ENCODE measurements at regions not wholly inside any gene's neighbourhood (a gene's known extent, or its start where the extent isn't known, plus 50 kb on each side); places are given as distances from the start of the nearest gene placed in this dataset.
"Not testable (repeated sequence)": the region's sequence is repeated elsewhere in the genome, so short reads cannot be mapped to it uniquely, and the experiment has no call there.

DNA sequence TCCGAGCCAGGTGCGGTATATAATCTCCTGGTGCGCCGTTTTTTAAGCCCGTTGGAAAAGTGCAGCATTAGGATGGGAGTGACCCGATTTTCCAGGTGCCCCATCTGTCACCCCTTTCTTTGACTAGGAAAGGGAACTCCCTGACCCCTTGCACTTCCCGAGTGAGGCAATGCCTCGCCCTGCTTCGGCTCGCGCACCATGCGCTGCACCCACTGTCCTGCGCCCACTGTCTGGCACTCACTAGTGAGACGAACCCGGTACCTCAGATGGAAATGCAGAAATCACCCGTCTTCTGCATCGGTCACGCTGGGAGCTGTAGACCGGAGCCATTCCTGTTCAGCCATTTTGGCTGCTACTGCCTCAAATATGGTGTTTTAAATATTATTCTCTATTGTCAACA, 198.0 kb downstream of the MEIS1 start:
- FAIRE-seq, result not testable (repeated sequence)

DNA sequence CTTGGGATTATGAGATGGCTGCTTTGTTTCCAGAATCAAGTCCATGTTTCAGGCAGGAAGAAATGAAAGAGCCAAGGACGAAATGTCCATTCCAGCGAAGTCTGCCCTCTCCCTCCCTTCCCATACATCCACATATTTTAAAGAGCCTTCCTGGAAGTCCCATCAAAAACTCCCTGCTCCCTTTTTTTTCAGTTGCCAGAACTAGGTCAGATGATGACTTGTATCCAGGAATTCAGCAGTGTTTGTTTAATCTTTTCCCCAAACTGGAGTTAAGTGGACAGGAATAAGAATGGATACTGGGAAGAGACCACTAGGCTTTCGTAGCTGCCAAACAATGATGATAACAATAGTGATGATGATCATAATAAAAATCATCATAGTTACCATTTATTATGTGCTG, 198.7 kb downstream of the MEIS1 start:
- no peak for FAIRE-seq

- FAIRE-seq, result no peak
These were observed 199.9 kb downstream of the MEIS1 start for GRCh38 chr2:66634784-66635183.

DNA sequence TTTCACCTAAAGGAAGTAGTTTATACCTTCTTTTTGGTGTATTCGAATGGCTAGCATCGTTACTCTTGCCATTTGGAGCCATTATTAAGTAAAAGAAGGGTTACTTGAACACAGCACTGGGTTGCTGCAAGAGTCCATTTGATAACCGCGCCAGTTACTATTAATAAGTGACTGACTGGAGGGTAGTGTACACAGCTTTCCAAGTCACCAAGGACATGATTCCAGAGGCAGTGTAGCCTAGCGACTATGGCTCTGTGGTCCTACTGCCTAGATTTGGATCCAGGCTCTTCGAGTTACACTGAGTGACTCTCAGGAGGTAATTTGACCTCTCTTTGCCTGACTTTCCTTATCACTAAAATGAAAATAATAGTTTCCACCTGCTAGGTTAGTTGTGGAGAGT, 206.8 kb downstream of the MEIS1 start:
- no peak for FAIRE-seq

DNA sequence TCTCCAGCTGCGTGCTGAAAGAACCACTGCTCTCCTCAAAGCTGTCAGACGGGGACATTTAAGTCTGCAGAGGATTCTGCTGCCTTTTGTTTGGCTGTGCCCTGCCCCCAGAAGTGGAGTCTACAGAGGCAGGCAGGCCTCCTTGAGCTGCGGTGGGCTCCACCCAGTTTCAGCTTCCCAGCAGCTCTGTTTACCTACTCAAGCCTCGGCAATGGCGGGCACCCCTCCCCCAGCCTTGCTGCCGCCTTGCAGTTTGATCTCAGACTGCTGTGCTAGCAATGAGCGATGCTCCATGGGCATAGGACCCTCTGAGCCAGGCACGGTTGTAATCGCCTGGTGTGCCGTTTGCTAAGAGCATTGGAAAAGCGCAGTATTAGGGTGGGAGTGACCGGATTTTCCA, 213.2 kb downstream of the MEIS1 start:
- not testable (repeated sequence) for FAIRE-seq

DNA sequence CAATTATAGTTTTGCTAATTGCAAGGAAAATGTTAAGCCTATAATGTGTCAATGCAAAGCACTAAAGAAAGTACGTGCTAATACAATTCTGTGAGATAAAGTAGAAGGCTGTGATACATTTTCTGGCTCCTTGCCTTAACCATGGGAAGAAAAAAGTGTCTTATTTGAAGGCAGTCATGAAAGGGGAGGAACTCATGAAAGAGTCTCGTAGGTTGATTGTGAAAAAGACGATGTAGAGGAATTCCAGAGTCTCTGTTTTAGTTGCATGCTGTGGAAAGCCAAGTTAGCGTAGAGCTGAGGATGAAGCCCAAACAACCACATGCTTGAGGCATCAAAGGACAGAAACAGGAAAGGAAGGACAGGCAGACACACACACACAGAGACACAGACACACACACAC, 214.1 kb downstream of the MEIS1 start:
- FAIRE-seq, result no peak

DNA sequence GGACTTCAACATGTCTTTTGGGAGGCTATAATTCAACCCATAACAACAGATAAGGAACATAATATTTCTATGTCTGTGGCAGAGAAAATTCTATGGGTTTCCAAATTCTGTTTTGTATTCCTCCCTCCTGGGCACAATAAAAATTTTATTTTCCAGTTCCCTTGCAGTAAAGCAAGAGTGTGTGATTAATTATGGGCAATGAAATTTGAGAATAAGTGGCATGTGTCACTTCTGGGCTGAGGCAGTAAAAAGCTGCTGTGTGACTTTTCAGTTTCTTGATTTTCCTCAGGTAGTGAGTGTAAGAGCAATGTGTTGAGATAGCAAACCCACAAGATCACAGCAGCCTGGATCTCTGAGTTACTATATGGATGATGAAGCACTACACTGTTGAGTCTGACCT, 216.4 kb downstream of the MEIS1 start:
- no peak for FAIRE-seq

GRCh38 chr2:66660804-66661203, 225.9 kb downstream of the MEIS1 start:
- FAIRE-seq, result no peak

DNA sequence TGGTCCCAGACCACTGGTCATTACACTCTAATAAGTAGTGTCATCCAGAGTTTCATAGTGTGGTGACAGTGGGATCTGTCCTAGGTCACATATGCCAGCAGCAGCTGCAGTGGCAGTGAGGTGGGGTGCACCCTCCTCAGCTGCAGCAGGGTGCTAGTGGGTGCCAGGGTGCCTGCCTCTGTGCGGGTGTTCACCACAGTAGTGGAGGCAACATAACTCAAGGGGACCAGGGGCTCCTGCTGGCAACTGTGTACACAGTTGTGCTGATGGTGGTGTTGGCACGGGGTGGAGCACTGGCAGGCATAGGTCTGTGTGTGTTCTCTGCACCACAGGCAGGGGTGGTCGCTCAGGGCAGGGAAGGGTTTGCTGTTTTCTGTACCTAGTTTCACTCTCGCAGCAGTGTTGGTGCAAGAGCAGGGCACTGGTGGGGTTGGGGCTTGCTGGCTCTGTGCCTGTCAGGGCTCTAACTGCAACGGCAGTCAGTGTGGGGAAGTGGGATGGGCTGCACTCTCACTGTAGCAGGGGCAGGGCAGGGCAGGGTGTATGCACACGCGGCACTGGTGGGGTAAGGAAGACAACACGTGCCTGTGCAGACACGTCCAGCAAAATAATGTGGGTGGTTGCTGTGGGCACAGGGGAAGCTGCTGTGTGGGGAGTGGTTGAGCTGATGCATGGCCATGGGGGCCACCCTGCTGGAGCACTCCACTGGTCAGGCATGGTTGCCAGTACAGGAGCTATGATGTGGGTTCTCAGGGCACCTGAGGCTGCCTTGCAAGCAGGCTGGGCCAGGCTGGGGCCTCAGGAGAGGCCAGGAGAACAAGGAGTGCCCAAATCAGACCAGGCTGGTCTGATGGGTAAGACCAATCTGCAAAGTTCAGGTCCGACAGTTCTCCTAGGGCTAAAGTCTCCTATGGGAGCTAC, 226.6 kb downstream of the MEIS1 start:
- FAIRE-seq, result no peak

DNA sequence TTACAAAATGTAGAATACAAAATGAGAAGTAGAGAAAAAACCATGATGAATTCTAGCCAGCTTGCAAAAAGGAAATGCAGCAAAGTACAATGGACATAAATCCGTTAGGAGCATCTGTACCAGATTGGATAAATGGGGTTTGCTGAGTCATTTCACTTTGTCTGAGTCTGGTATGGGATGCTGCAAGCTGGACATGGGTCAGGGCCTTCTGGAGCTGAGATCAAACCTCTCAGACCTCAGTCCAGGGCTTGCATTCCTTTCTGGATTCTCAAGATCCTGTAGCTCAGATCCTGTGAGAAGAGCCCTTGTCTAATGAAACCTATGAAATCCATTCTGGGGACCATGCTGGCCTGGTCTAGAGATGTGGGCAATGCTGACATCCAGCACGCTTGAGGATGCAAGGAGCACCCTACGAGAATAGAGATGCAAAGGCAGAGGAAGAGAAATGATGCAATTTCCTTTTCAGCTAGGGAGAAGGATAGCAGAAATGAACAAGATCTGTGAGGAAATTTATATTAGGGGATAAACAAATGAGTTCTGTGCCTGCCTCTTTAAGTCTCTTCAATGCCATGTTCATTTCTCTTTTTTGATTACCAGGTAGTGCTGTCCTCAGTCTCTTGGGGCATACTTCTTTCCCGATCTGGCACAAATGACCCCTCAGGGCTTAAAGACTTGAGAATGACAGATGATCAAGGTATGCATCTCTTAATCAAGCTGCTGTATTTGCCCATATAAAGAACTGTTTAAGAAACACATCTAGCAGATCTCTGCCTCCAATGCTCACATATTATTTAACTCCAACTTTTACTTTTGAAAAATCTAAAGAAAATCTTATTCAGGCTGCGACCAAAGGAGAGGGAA, 230.4 kb downstream of the MEIS1 start:
- no peak for FAIRE-seq

- FAIRE-seq, result no peak
These were observed 232.4 kb downstream of the MEIS1 start for GRCh38 chr2:66667301-66667700.

DNA sequence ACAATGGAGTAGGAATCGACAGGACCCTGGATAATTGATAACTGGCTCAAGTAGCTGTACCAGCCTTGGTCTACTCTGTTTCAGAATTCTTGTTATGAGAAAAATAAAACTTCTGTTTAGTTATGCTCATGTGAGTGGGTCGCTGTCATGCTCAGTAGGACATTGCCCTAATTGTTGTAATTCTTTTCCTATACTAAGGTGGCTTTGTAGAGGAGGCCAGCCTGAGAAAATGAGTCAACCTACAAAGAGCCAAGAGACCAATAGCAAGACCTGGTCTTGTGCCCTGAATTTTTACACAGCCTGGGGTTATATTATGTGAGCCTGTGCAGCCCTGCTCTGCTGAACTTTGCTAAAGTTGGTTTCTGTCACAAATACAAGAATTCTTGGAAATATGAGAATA, 238.4 kb downstream of the MEIS1 start:
- FAIRE-seq, result no peak

DNA sequence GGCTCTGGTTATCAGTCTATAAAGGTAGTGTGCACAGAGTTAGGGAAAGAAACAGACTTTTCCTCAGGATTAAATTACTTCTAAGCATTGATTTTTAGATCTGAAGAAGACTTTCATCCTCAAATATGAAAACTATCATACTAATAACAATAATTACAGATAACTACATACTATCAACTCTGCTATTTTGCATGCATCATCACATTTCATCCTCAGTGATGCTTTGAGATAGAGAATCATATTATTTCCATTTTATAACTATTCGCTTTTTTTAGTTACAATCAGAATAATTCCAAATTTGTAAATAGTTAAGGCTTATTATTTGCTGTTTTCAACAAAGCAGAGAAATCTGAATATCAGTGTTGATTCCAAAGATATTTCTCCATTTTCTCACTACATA, 239.2 kb downstream of the MEIS1 start:
- no peak for FAIRE-seq

- no peak for FAIRE-seq
These were observed 240.7 kb downstream of the MEIS1 start for GRCh38 chr2:66675591-66675990.

GRCh38 chr2:66679442-66679841, 244.5 kb downstream of the MEIS1 start:
- FAIRE-seq, result no peak

- FAIRE-seq, result no peak
These were observed 247.6 kb downstream of the MEIS1 start for GRCh38 chr2:66682476-66682875.

DNA sequence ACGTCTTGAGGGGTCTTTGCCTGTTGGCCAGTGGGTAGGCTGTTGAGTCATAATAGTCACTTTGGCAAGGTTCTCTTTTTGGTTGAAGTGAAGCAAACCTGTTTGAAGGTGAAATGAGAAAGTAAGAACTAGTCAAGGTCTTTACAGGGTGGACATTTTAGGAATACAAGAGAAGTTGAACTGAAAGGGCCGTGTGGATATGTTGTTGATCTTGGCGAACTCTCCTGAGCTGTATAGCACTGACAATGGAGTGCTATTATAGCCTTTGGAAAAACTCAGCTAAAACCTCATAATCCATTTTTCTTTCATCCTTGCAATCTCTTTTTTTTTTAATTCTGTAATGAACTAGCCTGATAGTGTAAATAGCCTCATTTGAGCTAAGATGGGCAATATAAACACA, 248.1 kb downstream of the MEIS1 start:
- FAIRE-seq, result no peak

DNA sequence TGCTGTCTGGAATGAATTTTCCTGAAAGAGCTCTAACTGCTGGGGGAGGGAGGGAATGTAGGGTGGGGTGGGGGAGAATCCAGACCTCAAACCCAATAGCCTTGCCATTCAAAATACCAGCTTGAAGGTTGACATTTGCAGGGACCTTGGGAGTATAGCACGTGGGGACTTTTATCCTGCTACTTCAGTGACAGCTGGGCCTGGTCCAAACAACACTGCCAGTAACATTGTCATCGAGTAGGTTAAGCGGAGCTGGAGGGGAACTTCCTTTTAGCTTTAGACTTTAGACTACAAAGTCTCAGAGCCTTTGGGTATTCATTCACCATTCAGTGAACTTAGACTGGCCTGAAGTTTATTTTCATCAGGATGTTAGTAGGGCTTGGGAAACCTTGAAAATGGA, 248.7 kb downstream of the MEIS1 start:
- FAIRE-seq, result no peak

DNA sequence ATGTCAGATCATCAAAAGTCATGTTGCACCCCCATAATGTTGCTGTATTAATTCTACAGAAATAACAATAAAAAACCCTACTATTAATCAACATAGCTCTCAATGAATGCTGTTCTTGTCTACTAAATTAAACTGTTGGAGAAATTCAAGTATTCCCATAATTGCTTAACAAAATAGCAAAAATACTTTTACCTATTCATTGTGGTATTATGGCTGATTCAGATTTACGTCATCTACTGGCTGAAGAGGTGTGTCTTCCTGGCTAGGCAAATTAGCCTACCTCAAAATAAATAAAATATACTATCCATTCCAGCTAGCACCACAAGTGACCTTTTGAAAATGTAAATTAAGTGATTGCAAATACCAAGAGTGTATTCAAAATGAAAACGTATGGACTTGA, 249.4 kb downstream of the MEIS1 start:
- FAIRE-seq, result no peak

- no peak for FAIRE-seq
These were observed 251.8 kb downstream of the MEIS1 start for GRCh38 chr2:66686755-66687154.

- no peak for FAIRE-seq
These were observed 254.0 kb downstream of the MEIS1 start for GRCh38 chr2:66688951-66689350.

GRCh38 chr2:66689456-66690051, 254.6 kb downstream of the MEIS1 start:
- no peak for FAIRE-seq

All from A204.1 (cell line).